ENCODE measurements at regions not wholly inside any gene's neighbourhood (a gene's known extent, or its start where the extent isn't known, plus 50 kb on each side); places are given as distances from the start of the nearest gene placed in this dataset.

DNA sequence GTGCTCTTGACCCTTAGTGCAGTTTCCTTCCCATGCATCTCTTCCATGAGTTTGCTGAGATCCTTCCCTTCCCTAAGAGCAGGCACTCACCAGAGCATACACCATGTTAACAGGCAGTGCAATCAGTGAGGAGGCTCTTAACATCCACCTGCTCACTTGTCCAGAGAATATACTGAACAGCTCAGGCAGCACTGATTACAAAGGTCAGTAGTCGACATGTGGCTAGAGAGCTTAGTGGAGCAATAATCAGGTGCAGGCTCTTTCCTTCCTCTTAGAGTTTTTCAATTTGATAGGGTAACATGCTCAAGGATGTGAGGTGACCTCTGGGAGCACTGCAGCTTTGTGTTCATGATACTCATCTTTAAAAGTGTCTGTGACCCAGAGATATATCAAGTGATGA is 144.1 kb upstream of the SETBP1 start:
- no peak overlapping the region for H3K9ac ChIP-seq (ENCODE audit: low read depth, low read length)
- no peaks in the 10 kb centered on the region for H3K36me3 ChIP-seq (ENCODE audit: control insufficient read depth, insufficient read depth, low read length)
- no peaks in the 10 kb centered on the region for H3K27me3 ChIP-seq (ENCODE audit: control insufficient read depth, insufficient read depth, low read length)
- H3K4me3 ChIP-seq (ENCODE audit: low read depth, low read length), result no peak overlapping the region
- H3K9me3 ChIP-seq (ENCODE audit: control insufficient read depth, insufficient read depth, low read length), result no peaks in the 10 kb centered on the region
- no peaks in the 10 kb centered on the region for H3K4me1 ChIP-seq (ENCODE audit: control insufficient read depth, insufficient read depth, low read length)
- no peak overlapping the region for H3K27ac ChIP-seq (ENCODE audit: low read depth, low read length)

DNA sequence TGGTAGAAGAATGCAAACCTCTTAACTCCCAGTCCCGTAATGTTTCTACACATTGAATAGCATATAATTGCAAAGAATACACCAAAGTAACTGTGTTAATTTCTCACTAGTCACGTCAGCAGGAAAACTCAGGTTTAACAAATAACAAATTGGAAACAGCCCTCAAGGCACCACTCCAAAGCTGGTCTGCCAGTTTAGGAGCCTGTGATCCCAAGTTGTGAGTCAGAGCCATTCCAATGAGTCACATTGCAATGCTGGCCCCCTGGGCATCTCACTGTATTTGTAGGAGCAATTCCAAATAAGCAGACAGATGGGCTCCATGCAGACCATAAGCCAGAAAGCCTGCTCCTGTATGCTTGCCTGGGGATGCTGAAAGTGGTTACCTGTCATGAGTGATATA is 143.2 kb upstream of the SETBP1 start:
- no peak overlapping the region for H3K4me3 ChIP-seq (ENCODE audit: low read depth, low read length)
- H3K4me1 ChIP-seq (ENCODE audit: control insufficient read depth, insufficient read depth, low read length), result no peaks in the 10 kb centered on the region
- H3K9me3 ChIP-seq (ENCODE audit: control insufficient read depth, insufficient read depth, low read length), result no peaks in the 10 kb centered on the region
- H3K36me3 ChIP-seq (ENCODE audit: control insufficient read depth, insufficient read depth, low read length), result no peaks in the 10 kb centered on the region
- H3K9ac ChIP-seq (ENCODE audit: low read depth, low read length), result no peak overlapping the region
- no peak overlapping the region for H3K27ac ChIP-seq (ENCODE audit: low read depth, low read length)
- no peaks in the 10 kb centered on the region for H3K27me3 ChIP-seq (ENCODE audit: control insufficient read depth, insufficient read depth, low read length)

GRCh38 chr18:44539926-44540325 is 140.8 kb upstream of the SETBP1 start:
- Histone ChIP-seq H3K4me1 (ENCODE audit: control insufficient read depth, insufficient read depth, low read length) (no peaks in the 10 kb centered on the region), H3K9me3 (ENCODE audit: control insufficient read depth, insufficient read depth, low read length) (no peaks in the 10 kb centered on the region), H3K27ac (ENCODE audit: low read depth, low read length) (no peak overlapping the region), H3K36me3 (ENCODE audit: control insufficient read depth, insufficient read depth, low read length) (no peaks in the 10 kb centered on the region), H3K9ac (ENCODE audit: low read depth, low read length) (no peak overlapping the region), H3K4me3 (ENCODE audit: low read depth, low read length) (no peak overlapping the region), H3K27me3 (ENCODE audit: control insufficient read depth, insufficient read depth, low read length) (no peaks in the 10 kb centered on the region)

DNA sequence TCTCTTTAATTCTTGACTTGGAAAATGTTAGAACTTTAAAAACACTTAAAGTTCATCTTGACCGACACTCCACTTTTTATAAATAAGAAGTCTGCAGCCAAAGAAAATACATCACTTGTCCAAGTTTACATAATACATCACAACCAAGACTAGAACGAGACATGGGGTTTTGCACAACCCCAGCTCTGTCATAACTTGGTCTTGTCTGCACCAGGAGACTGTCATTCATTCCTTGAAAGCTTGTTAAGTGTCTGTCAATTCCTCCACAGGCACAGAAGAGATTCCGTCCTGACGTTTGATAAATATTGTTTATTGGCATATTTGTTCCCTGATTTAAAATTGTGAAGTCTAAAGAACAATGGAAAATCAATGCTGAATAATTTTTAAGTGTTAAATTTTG is 139.5 kb upstream of the SETBP1 start:
- Histone ChIP-seq H3K4me1 (ENCODE audit: control insufficient read depth, insufficient read depth, low read length) (no peaks in the 10 kb centered on the region), H3K27ac (ENCODE audit: low read depth, low read length) (no peak overlapping the region), H3K4me3 (ENCODE audit: low read depth, low read length) (no peak overlapping the region), H3K27me3 (ENCODE audit: control insufficient read depth, insufficient read depth, low read length) (no peaks in the 10 kb centered on the region), H3K36me3 (ENCODE audit: control insufficient read depth, insufficient read depth, low read length) (no peaks in the 10 kb centered on the region), H3K9ac (ENCODE audit: low read depth, low read length) (no peak overlapping the region), H3K9me3 (ENCODE audit: control insufficient read depth, insufficient read depth, low read length) (no peaks in the 10 kb centered on the region)

DNA sequence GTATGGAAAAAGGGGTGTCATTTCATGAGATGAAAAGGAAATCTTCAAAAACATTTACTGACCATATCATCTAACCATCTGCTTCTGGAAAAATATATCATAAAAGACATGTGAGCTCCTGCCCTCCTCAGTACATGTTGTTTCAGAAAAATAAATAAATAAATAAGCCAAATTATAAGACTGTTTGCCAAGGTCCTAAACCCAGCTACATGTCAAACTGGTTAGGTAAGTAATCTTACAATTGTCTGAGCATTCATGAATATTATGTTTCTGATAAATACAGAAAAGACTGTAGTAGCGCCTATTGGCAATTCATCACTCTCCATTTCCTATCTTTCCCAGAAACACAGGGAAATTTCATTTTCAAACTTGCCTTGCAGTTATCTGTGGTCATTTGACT is 138.9 kb upstream of the SETBP1 start:
- Histone ChIP-seq H3K36me3 (ENCODE audit: control insufficient read depth, insufficient read depth, low read length) (no peaks in the 10 kb centered on the region), H3K27ac (ENCODE audit: low read depth, low read length) (no peak overlapping the region)

DNA sequence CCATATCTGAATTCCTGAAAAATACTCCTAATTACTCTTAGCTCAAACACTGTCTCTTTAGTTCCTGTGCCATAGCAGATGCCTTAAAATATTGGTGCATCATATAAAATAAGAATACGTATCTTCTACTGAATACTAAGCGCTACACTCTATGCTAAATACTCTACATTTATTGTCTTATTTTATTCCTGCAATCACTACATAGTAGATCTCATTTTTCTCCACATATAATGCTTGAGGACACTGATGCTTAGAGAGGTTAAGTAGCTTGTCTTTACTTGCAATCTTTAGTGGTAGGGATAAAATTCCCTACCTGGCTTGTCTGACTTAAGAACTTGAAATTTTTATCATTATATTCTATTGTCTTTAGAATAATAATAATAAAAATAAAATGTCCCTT is 137.3 kb upstream of the SETBP1 start:
- Histone ChIP-seq H3K4me1 (ENCODE audit: control insufficient read depth, insufficient read depth, low read length) (no peaks in the 10 kb centered on the region), H3K9ac (ENCODE audit: low read depth, low read length) (no peak overlapping the region), H3K9me3 (ENCODE audit: control insufficient read depth, insufficient read depth, low read length) (no peaks in the 10 kb centered on the region), H3K36me3 (ENCODE audit: control insufficient read depth, insufficient read depth, low read length) (no peaks in the 10 kb centered on the region), H3K4me3 (ENCODE audit: low read depth, low read length) (no peak overlapping the region), H3K27ac (ENCODE audit: low read depth, low read length) (no peak overlapping the region), H3K27me3 (ENCODE audit: control insufficient read depth, insufficient read depth, low read length) (no peaks in the 10 kb centered on the region)

More for the DNA sequence above, 138.9 kb upstream of the SETBP1 start:
- Histone ChIP-seq H3K4me1 (ENCODE audit: control insufficient read depth, insufficient read depth, low read length) (no peaks in the 10 kb centered on the region), H3K4me3 (ENCODE audit: low read depth, low read length) (no peak overlapping the region), H3K9ac (ENCODE audit: low read depth, low read length) (no peak overlapping the region), H3K27me3 (ENCODE audit: control insufficient read depth, insufficient read depth, low read length) (no peaks in the 10 kb centered on the region), H3K9me3 (ENCODE audit: control insufficient read depth, insufficient read depth, low read length) (no peaks in the 10 kb centered on the region)

DNA sequence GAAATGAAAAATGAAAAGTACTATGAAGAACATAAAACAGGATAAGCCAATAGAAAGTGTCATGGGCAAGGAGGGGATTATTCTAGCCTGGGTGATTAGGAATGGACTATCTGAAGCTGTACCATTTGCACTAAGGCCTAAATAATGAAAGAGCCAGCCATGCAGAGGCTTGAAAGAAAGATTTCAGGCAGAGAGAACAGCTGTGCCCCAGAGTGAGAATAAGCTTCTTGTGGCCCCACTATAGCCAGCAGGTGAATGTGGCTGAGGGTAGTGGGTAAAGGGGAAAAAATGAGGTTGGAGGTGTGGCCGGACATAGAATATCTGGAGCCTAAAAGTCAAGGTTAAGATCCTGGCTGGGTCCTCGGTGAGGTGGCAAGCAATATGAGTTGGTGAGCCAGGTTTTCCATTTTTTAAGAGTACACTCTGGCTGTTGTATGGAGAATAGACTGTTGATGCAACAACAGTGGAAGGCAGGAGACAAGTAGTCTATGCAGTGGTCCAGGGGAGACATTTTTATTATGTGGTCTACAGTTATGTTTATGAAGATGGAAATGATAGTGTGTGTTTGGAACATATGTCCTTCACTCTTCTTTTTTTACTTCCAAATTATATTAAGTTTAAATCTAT is 135.2 kb upstream of the SETBP1 start:
- no peaks in the 10 kb centered on the region for H3K27me3 ChIP-seq (ENCODE audit: control insufficient read depth, insufficient read depth, low read length)
- H3K4me3 ChIP-seq (ENCODE audit: low read depth, low read length), result no peak overlapping the region
- H3K9ac ChIP-seq (ENCODE audit: low read depth, low read length), result no peak overlapping the region
- no peaks in the 10 kb centered on the region for H3K36me3 ChIP-seq (ENCODE audit: control insufficient read depth, insufficient read depth, low read length)
- no peaks in the 10 kb centered on the region for H3K9me3 ChIP-seq (ENCODE audit: control insufficient read depth, insufficient read depth, low read length)
- H3K27ac ChIP-seq (ENCODE audit: low read depth, low read length), result no peak overlapping the region
- H3K4me1 ChIP-seq (ENCODE audit: control insufficient read depth, insufficient read depth, low read length), result no peaks in the 10 kb centered on the region

GRCh38 chr18:44546954-44547353 is 133.7 kb upstream of the SETBP1 start:
- Histone ChIP-seq H3K27me3 (ENCODE audit: control insufficient read depth, insufficient read depth, low read length) (no peaks in the 10 kb centered on the region), H3K4me3 (ENCODE audit: low read depth, low read length) (no peak overlapping the region), H3K9ac (ENCODE audit: low read depth, low read length) (no peak overlapping the region), H3K9me3 (ENCODE audit: control insufficient read depth, insufficient read depth, low read length) (no peaks in the 10 kb centered on the region), H3K36me3 (ENCODE audit: control insufficient read depth, insufficient read depth, low read length) (no peaks in the 10 kb centered on the region), H3K4me1 (ENCODE audit: control insufficient read depth, insufficient read depth, low read length) (no peaks in the 10 kb centered on the region), H3K27ac (ENCODE audit: low read depth, low read length) (no peak overlapping the region)

DNA sequence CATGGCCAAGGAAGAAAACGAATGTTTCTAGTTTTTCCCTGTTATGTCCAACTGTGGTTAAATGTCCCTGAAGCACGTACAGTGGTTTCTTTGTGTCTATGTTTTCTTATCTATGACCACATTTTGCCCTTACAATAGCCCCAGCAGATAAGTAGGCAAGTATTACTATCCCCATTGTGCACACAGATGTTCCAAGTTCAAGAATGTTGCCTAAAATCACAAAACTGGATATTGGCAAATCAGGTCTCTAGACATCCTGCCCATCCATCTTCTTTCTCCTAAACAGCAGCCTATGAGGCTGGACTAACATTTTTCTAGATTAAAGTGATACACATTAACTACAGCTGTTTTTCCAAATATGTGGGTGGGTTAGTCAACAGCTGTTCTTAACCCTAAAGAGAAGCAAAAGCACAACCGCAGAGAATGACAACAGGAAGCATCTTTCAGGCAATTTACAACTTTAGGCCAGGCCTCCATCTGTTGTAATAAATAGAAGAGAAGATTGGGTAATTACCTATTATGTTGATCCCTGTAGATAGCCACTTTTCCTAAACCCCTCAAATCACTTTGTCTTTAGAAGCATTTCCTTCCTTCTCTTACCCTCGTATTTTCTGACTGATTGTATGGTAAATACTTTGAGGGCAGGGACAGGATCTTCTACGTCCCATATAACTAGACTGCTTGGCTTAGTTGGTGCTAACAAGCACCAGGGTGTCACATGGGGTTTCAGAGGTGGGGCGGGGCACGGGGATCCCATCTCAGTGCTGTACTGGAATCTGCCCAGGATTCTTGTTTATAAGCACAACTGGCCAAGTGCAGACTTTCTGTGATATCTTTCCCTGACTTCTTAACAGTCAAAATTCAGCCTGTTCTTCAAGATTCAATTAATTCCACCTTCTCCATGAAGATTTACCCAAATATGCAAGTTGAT is 132.1 kb upstream of the SETBP1 start:
- H3K27ac ChIP-seq (ENCODE audit: low read depth, low read length), result no peak overlapping the region
- H3K4me1 ChIP-seq (ENCODE audit: control insufficient read depth, insufficient read depth, low read length), result peaks cover 8% of the 10 kb centered on the region
- H3K4me3 ChIP-seq (ENCODE audit: low read depth, low read length), result no peak overlapping the region

DNA sequence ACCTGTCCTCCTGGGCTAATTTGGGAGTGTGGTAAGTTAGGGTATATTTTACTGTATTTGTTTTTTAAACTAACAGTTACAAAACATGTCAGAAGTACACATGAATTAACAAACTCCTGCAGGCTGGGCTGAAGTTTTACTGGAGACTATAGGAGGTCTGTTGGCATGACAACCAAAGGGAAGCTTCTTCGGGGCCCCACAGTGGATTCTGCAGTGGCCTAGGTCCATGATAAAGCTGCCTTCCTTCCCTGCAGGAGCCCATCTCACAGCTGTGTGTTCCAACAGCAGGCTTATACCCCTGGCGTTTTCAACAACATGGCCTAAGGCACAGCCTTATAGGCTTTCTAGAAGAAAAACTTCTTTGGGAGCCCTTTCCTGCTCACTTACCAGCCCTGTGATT is 128.0 kb upstream of the SETBP1 start:
- H3K27ac ChIP-seq (ENCODE audit: low read depth, low read length), result no peak overlapping the region
- H3K4me1 ChIP-seq (ENCODE audit: control insufficient read depth, insufficient read depth, low read length), result peaks cover 8% of the 10 kb centered on the region
- H3K9me3 ChIP-seq (ENCODE audit: control insufficient read depth, insufficient read depth, low read length), result no peaks in the 10 kb centered on the region
- H3K36me3 ChIP-seq (ENCODE audit: control insufficient read depth, insufficient read depth, low read length), result no peaks in the 10 kb centered on the region
- H3K4me3 ChIP-seq (ENCODE audit: low read depth, low read length), result no peak overlapping the region
- no peaks in the 10 kb centered on the region for H3K27me3 ChIP-seq (ENCODE audit: control insufficient read depth, insufficient read depth, low read length)
- no peak overlapping the region for H3K9ac ChIP-seq (ENCODE audit: low read depth, low read length)

More for the DNA sequence above, 132.1 kb upstream of the SETBP1 start:
- no peaks in the 10 kb centered on the region for H3K36me3 ChIP-seq (ENCODE audit: control insufficient read depth, insufficient read depth, low read length)
- H3K9me3 ChIP-seq (ENCODE audit: control insufficient read depth, insufficient read depth, low read length), result no peaks in the 10 kb centered on the region
- H3K9ac ChIP-seq (ENCODE audit: low read depth, low read length), result no peak overlapping the region
- H3K27me3 ChIP-seq (ENCODE audit: control insufficient read depth, insufficient read depth, low read length), result no peaks in the 10 kb centered on the region

DNA sequence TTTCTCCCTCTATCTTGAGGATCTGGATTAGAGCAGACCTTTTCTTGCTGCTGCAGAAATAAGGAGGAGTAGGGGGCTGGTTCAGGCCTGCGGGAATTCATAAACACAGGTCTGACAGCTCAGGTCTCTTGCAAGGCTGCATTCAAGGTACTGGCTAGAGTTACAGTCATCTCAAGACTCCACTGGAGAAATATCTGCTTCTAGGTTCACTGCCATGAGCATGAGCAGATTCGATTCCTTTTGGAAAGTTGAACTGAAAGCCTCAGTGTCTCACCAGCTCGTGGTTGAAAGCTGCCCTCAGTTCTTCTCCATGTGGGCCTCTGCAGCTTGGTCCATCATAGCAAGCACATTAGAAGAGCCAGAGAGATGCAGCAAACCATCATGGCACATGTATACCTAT is 124.4 kb upstream of the SETBP1 start:
- Histone ChIP-seq H3K4me1 (ENCODE audit: control insufficient read depth, insufficient read depth, low read length) (peaks cover 8% of the 10 kb centered on the region), H3K4me3 (ENCODE audit: low read depth, low read length) (no peak overlapping the region), H3K9ac (ENCODE audit: low read depth, low read length) (no peak overlapping the region), H3K27ac (ENCODE audit: low read depth, low read length) (no peak overlapping the region), H3K36me3 (ENCODE audit: control insufficient read depth, insufficient read depth, low read length) (no peaks in the 10 kb centered on the region), H3K27me3 (ENCODE audit: control insufficient read depth, insufficient read depth, low read length) (no peaks in the 10 kb centered on the region), H3K9me3 (ENCODE audit: control insufficient read depth, insufficient read depth, low read length) (no peaks in the 10 kb centered on the region)

Data from HUES48 (cell line).